NCI-H748 treated with DMSO at 0.1 percent for 48 hours (cell line): ENCODE measurements at regions not wholly inside any gene's neighbourhood (a gene's known extent, or its start where the extent isn't known, plus 50 kb on each side); places are given as distances from the start of the nearest gene placed in this dataset.

Experiments used
- DNase-seq: peaks from one replicate; lab custom pipeline; 2025; lab: John Stamatoyannopoulos, UW

GRCh38 chr20:39830903-39831302, 858.1 kb downstream of the MAFB start:
- no peak for DNase-seq

GRCh38 chr20:39829661-39830060, 859.4 kb downstream of the MAFB start:
- DNase-seq = no peak

- DNase-seq = no peak
Observed at GRCh38 chr20:39829256-39829655, 859.8 kb downstream of the MAFB start.

GRCh38 chr20:39825950-39826349, 863.1 kb downstream of the MAFB start:
- no peak for DNase-seq

GRCh38 chr20:39825524-39825923, 863.4 kb downstream of the DHX35 start:
- no peak for DNase-seq

- DNase-seq = no peak
Observed at GRCh38 chr20:39823224-39823623, 861.1 kb downstream of the DHX35 start.

GRCh38 chr20:39822667-39823066, 860.5 kb downstream of the DHX35 start:
- DNase-seq = no peak

- no peak for DNase-seq
Observed at GRCh38 chr20:39813190-39813829, 851.2 kb downstream of the DHX35 start.

- no peak for DNase-seq
Observed at GRCh38 chr20:39812116-39812515, 850.0 kb downstream of the DHX35 start.

GRCh38 chr20:39810309-39810708, 848.2 kb downstream of the DHX35 start:
- no peak for DNase-seq

- no peak for DNase-seq
Observed at GRCh38 chr20:39808613-39809012, 846.5 kb downstream of the DHX35 start.

GRCh38 chr20:39800548-39800947, 838.4 kb downstream of the DHX35 start:
- no peak for DNase-seq

GRCh38 chr20:39800111-39800510, 838.0 kb downstream of the DHX35 start:
- no peak for DNase-seq

GRCh38 chr20:39799366-39799965, 837.3 kb downstream of the DHX35 start:
- no peak for DNase-seq

GRCh38 chr20:39795401-39796272, 833.5 kb downstream of the DHX35 start:
- no peak for DNase-seq

GRCh38 chr20:39792334-39792733, 830.2 kb downstream of the DHX35 start:
- no peak for DNase-seq

GRCh38 chr20:39789411-39789810, 827.3 kb downstream of the DHX35 start:
- no peak for DNase-seq

GRCh38 chr20:39785252-39785917, 823.2 kb downstream of the DHX35 start:
- DNase-seq = no peak

GRCh38 chr20:39784693-39785092, 822.5 kb downstream of the DHX35 start:
- DNase-seq = no peak

- DNase-seq = no peak
Observed at GRCh38 chr20:39778847-39779604, 816.9 kb downstream of the DHX35 start.

GRCh38 chr20:39778431-39778830, 816.3 kb downstream of the DHX35 start:
- no peak for DNase-seq

GRCh38 chr20:39777610-39778009, 815.5 kb downstream of the DHX35 start:
- DNase-seq = no peak
